Activated T-cell treated with anti-CD3 and anti-CD28 coated beads, Interleukin-2, amount 50 U/mL, for 4 hours (primary cell): ENCODE measurements at regions not wholly inside any gene's neighbourhood (a gene's known extent, or its start where the extent isn't known, plus 50 kb on each side); places are given as distances from the start of the nearest gene placed in this dataset.
"Not testable (repeated sequence)": the region's sequence is repeated elsewhere in the genome, so short reads cannot be mapped to it uniquely, and the experiment has no call there.

Experiments
- ATAC-seq, 2 donors: fragments of 200-7000 bp; cut with Tn5 transposase; one replicate each; pipeline ENCODE4 v1.10.0; 2021
- DNase-seq: peaks from one replicate; pipeline ENCODE4 v3.0.0-alpha.2; 2020
- H3K27me3 Mint-ChIP-seq: one replicate; pipeline ENCODE4 v1.8.0; 2021; ENCODE audit warnings: low read depth, mixed read lengths
- H3K36me3 Mint-ChIP-seq: one replicate; pipeline ENCODE4 v1.8.0; 2022; ENCODE audit warnings: mixed read lengths; ENCODE audit not compliant: insufficient read depth
- H3K4me1 Mint-ChIP-seq: one replicate; pipeline ENCODE4 v1.8.0; 2021; ENCODE audit warnings: low read depth, mixed read lengths
- H3K4me3 Mint-ChIP-seq: one replicate; pipeline ENCODE4 v1.8.0; 2021; ENCODE audit warnings: mild to moderate bottlenecking, moderate library complexity, mixed read lengths
- H3K9me3 Mint-ChIP-seq: one replicate; pipeline ENCODE4 v1.8.0; 2021; ENCODE audit warnings: mixed read lengths

DNA sequence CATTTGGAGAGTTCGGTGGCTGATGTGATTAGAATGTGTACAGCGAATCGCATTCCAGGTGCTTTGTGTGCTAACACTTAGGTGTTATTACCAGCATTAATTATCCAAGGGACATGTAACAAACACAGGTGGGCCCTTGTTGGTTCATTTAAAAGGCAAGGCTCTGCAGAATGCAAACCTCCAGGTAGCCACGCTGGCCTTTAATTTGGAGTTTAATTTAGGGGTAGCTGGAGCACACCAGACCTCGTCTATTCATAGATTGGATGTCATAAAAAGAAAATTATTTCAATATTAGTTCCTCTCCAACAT, 191.1 kb downstream of the MAT2B start:
- no peak overlapping the region for H3K4me3 Mint-ChIP-seq
- ATAC-seq (no peak), DNase-seq (no peak)
- no peaks in the 10 kb centered on the region for H3K27me3 Mint-ChIP-seq
- no peaks in the 10 kb centered on the region for H3K4me1 Mint-ChIP-seq
- H3K9me3 Mint-ChIP-seq, result no peaks in the 10 kb centered on the region
- H3K36me3 Mint-ChIP-seq, result no peaks in the 10 kb centered on the region

DNA sequence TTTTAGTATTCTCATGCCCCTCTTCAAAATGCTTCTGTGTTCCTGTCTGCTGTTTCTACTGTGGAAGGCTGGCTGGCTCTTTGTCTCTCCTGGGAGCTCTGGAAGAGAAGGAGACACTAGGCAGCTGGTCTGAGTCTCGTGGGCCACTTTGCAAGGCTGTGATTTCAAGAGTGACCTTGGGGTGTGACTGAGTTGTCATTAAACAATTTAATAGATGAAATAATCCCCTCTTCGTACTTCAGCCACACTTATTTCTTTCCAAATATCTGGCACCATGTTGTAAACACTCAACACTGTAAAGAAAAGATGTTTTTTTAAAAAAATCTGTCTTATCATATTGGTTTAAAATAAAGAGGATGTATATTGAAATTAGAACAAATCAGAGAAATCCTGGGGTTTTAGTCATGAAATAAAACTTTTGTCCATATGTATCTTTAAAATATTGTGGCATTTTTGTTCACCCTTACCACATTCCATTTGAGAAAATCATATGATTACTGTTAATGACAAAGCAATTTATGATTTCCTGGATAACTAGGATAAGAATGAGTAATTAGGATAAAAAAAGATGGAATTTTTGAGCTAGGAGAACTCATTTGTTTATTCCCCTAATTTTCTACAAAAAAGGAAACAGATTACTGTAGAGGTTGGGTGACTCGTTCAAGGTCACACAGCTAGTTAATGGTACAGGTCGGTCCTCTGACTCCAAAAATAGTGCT, 200.8 kb downstream of the MAT2B start:
- Mint-ChIP-seq H3K4me1 (no peaks in the 10 kb centered on the region), H3K9me3 (no peaks in the 10 kb centered on the region), H3K4me3 (no peak overlapping the region), H3K36me3 (no peaks in the 10 kb centered on the region), H3K27me3 (no peaks in the 10 kb centered on the region)
- no peak for ATAC-seq
- DNase-seq, result no peak

DNA sequence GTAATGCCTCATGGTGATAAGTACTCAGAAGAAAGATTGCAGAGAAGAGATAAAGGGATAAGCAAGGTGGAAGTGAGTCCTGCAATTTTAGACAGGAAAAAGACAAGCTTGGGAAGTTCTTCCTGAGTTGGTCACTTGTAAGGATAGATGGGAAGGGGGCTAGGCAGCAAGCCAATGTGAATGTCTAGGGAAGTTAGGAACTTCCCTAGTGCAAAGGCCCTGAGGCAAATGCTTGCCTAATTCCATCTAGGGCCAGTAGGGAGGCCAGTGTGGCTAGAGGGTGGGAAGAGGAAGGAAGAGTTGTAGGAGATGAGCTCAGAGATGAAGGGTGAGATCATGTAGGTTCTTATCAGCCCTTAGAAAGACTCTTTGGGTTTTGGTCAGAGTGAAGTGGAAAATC, 206.6 kb downstream of the MAT2B start:
- H3K4me3 Mint-ChIP-seq, result no peak overlapping the region
- H3K4me1 Mint-ChIP-seq, result no peaks in the 10 kb centered on the region
- H3K27me3 Mint-ChIP-seq, result no peaks in the 10 kb centered on the region
- no peak for DNase-seq
- ATAC-seq, result no peak
- no peaks in the 10 kb centered on the region for H3K36me3 Mint-ChIP-seq
- H3K9me3 Mint-ChIP-seq, result no peaks in the 10 kb centered on the region

DNA sequence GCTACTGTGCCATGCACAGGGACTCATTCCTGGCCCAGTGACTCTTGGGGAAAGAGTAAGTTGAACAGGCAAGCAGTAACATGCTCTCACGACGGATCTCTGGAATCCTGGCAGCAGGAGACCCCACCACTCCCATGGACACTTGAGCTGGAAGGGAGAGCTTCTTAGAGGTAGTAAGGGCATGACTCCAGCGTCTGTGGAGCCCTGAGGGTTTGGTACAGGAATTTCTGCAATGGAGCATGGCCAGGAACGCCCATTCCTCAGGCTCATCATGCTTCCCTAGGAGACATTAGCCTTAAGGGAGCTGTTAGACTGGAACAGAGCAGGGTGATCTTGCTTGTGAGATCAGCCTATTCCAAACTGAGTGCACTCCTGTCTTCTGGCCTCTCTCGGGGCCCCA, 212.9 kb downstream of the MAT2B start:
- Mint-ChIP-seq H3K4me1 (no peaks in the 10 kb centered on the region), H3K9me3 (no peaks in the 10 kb centered on the region), H3K36me3 (no peaks in the 10 kb centered on the region), H3K27me3 (no peaks in the 10 kb centered on the region), H3K4me3 (no peak overlapping the region)
- ATAC-seq (no peak), DNase-seq (no peak)

DNA sequence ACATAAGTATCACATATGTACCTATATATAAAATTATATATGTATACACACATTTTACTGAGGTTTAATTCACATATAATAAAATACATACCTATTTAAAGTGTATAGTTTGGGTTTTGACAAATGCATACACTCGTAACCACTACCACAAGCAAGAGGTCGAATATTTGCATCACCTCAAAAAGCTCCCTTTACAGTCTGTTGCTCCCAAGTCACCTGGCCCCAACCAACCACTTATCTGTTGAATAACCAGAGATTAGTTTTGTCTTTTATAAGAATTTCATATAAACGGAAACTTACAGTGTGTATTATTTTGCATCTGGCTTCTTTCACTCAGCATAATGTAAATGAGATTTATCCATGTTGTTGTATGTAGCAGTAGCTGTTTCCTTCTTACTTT, 218.9 kb downstream of the MAT2B start:
- no peak for ATAC-seq
- DNase-seq, result no peak
- Mint-ChIP-seq H3K27me3 (no peaks in the 10 kb centered on the region), H3K4me3 (no peak overlapping the region), H3K9me3 (peaks cover 8% of the 10 kb centered on the region), H3K36me3 (no peaks in the 10 kb centered on the region), H3K4me1 (no peaks in the 10 kb centered on the region)

DNA sequence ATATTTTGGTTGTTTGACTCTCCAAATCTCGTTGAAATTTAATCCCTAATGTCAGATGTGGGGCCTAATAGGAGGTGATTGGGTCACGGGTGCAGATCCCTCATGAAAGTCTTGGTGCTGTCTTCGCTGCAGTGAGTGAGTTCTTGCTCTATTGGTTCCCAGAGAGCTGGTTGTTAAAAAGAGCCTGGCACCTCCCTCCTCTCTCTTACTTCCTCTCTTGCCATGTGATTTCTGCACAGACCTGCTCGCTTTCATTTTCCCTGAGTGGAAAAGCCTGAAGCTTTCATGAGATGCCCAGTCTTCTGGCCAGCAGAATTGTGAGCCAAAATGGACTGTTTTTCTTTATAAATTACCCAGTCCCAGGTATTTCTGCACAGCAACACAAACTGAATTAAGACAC, 221.6 kb downstream of the MAT2B start:
- no peaks in the 10 kb centered on the region for H3K27me3 Mint-ChIP-seq
- H3K4me1 Mint-ChIP-seq, result no peaks in the 10 kb centered on the region
- H3K4me3 Mint-ChIP-seq, result no peak overlapping the region
- no peak for ATAC-seq
- H3K9me3 Mint-ChIP-seq, result peaks cover 11% of the 10 kb centered on the region
- H3K36me3 Mint-ChIP-seq, result no peaks in the 10 kb centered on the region
- no peak for DNase-seq

DNA sequence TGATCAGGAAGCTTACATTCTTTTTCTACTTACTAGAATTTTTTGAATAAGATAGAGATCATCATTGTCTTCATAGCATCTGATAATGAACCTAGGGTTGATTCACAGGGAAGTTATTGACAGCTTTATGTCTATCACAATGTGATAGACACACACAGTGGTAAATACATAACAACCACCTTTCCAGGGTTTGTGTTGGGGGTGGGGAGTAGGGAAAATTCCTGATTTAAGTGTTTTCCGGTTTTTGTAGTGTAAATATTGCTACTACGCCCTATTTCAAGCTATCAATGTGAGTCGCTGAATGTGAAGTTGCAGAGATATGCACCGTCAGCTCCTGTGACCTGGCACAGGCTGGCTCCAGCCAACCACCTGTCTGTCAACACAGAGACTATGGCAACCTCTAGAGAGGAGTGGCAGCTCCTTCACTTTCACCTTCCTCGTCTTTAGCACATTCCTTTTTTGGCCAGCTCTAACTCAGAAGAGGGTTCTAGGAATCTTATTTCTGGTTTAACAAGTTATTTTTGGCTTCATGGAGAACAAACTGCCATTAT, 224.9 kb downstream of the MAT2B start:
- ATAC-seq (no peak), DNase-seq (no peak)
- H3K4me3 Mint-ChIP-seq, result no peak overlapping the region
- no peaks in the 10 kb centered on the region for H3K36me3 Mint-ChIP-seq
- H3K27me3 Mint-ChIP-seq, result no peaks in the 10 kb centered on the region
- no peaks in the 10 kb centered on the region for H3K4me1 Mint-ChIP-seq
- peaks cover 11% of the 10 kb centered on the region for H3K9me3 Mint-ChIP-seq

DNA sequence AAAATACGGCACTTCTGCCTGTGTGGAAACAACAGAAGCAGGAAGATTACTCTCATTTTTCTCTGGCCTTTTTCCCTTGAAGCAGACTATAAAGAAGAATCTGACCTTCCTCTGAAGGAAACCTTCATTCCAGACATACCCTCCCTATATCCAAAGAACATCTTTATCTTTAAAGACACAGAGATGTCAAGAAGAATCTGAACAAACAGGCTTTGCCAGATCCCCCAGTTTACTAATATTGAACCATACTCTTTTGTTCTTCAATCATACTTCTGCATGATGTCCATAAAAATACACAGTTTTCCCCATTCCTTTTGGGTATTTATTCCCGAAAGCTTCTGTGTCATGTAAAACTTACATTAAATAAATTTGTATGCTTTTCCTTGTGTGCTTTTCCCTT, 225.8 kb downstream of the MAT2B start:
- DNase-seq, result no peak
- H3K4me1 Mint-ChIP-seq, result no peaks in the 10 kb centered on the region
- no peak overlapping the region for H3K4me3 Mint-ChIP-seq
- H3K36me3 Mint-ChIP-seq, result no peaks in the 10 kb centered on the region
- H3K9me3 Mint-ChIP-seq, result peaks cover 11% of the 10 kb centered on the region
- ATAC-seq, result no peak
- H3K27me3 Mint-ChIP-seq, result no peaks in the 10 kb centered on the region

DNA sequence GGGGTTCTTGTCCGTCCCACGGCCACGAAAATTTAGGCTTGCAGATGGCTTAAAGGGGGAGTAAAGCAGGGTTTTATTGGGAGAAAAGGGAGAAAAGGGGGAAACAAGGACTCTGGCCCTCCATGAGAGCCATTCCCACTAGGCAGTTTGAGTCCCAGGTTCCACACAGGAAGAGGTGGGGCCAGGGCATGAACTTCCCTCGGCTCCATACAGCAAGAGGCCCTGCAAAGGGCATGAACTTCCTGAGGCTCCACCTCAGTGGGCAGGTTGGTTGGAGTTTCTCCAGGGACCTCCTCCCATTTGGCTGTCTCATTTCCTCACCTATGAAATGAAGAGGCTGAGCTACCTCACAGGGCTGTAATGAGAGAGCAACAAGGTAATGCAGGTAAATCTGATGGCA, 229.7 kb downstream of the MAT2B start:
- no peak overlapping the region for H3K4me3 Mint-ChIP-seq
- DNase-seq (no peak), ATAC-seq (no peak)
- H3K27me3 Mint-ChIP-seq, result no peaks in the 10 kb centered on the region
- no peaks in the 10 kb centered on the region for H3K4me1 Mint-ChIP-seq
- peaks cover 4% of the 10 kb centered on the region for H3K9me3 Mint-ChIP-seq
- no peaks in the 10 kb centered on the region for H3K36me3 Mint-ChIP-seq

DNA sequence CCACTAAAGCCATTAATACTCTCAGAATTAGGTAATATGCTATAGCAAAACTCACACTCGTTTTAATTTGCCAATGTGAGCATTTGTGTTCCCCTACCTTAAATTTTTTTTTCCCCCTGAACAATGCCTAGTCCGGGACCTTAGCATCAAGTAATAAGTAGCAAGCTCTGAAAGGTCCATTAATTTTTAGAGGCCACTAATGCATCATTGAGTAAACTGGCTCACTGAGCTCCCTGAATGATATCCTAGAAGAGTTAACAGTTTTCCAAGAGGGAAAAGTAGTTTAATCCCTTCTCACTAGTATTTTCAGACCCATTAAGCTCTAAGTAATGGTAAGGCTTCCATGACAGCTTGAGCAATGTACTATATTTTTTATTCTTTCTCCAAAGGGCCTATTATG, 242.2 kb downstream of the MAT2B start:
- no peaks in the 10 kb centered on the region for H3K4me1 Mint-ChIP-seq
- no peaks in the 10 kb centered on the region for H3K27me3 Mint-ChIP-seq
- H3K4me3 Mint-ChIP-seq, result no peak overlapping the region
- DNase-seq (no peak), ATAC-seq (no peak)
- peaks cover 10% of the 10 kb centered on the region for H3K9me3 Mint-ChIP-seq
- no peaks in the 10 kb centered on the region for H3K36me3 Mint-ChIP-seq

DNA sequence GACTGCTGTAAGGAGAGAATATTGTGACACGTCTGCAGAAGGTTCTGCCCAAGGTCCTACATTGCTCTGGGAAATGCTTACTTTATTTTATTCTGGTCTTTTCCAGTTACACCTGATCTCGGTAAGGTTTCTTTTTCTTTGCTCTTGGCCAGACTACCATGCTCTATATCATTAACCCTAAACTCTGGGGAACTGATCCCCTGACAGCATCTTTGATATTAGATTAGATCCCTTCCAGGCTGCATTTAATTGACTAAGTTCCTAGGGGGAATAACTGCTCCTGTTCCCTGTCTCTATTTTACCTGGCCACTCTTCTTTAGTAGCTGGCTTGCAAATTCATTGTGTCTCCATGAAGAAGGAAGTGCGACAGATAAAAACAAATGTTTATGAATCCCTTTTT, 243.5 kb downstream of the MAT2B start:
- peaks cover 10% of the 10 kb centered on the region for H3K9me3 Mint-ChIP-seq
- no peaks in the 10 kb centered on the region for H3K4me1 Mint-ChIP-seq
- H3K27me3 Mint-ChIP-seq, result no peaks in the 10 kb centered on the region
- H3K36me3 Mint-ChIP-seq, result no peaks in the 10 kb centered on the region
- H3K4me3 Mint-ChIP-seq, result no peak overlapping the region
- ATAC-seq, result no peak
- DNase-seq, result no peak

DNA sequence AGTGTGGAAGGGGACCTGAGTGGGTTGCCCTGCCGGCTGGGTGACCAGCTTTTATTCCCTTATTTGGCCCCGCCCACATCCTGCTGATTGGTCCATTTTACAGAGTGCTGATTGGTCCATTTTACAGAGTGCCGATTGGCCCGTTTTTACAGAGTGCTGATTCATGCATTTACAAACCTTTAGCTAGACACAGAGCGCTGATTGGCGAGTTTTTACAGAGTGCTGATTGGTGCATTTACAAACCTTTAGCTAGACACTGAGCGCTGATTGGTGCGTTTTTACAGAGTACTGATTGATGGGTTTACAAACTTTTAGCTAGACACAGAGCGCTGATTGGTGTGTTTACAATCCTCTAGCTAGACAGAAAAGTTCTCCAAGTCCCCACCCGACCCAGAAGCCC, 245.0 kb downstream of the MAT2B start:
- H3K36me3 Mint-ChIP-seq, H3K4me3 Mint-ChIP-seq, ATAC-seq, H3K9me3 Mint-ChIP-seq, H3K4me1 Mint-ChIP-seq, H3K27me3 Mint-ChIP-seq, DNase-seq: not testable (repeated sequence)

DNA sequence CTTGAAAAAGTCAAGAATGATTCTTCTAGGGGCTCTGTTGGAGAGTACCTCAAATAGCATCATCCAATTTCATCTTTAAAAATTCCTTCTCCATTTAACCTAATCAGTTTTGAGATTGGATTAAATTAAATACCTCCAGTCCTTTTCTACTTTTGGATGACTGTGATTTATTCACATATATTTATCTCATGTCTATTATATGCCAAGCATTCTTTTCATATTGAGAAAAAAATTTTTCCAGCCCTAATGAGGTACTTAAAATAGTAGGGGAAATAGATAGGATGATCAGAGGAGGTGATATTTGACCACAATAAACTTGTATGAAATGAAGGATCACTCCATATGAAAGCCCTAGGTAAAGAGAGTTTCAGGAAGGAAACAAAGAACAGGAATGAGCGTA, 250.1 kb downstream of the MAT2B start:
- H3K4me3 Mint-ChIP-seq, result no peak overlapping the region
- DNase-seq (no peak), ATAC-seq (no peak)
- no peaks in the 10 kb centered on the region for H3K4me1 Mint-ChIP-seq
- H3K27me3 Mint-ChIP-seq, result no peaks in the 10 kb centered on the region
- peaks cover 4% of the 10 kb centered on the region for H3K9me3 Mint-ChIP-seq
- no peaks in the 10 kb centered on the region for H3K36me3 Mint-ChIP-seq

DNA sequence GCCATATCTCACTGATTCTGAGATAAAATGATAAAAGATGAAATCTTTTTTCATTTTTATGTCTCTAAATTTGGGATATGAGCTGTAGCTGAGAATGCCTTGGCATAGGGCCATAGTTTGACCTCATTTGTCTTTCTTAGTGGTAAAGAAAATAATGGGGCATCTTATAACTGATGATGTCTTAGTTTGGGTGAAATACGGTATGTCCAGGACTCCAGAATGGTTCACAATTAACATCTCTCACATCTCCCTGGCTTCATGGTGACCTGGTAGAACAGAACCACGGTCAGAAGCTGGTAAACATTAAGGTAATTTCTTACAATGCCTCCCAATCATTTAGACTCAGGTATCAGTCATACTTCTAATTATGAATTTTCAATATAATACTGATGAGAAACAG, 250.8 kb downstream of the MAT2B start:
- Mint-ChIP-seq H3K4me1 (no peaks in the 10 kb centered on the region), H3K4me3 (no peak overlapping the region), H3K9me3 (no peaks in the 10 kb centered on the region), H3K36me3 (no peaks in the 10 kb centered on the region), H3K27me3 (no peaks in the 10 kb centered on the region)
- no peak for DNase-seq
- no peak for ATAC-seq

DNA sequence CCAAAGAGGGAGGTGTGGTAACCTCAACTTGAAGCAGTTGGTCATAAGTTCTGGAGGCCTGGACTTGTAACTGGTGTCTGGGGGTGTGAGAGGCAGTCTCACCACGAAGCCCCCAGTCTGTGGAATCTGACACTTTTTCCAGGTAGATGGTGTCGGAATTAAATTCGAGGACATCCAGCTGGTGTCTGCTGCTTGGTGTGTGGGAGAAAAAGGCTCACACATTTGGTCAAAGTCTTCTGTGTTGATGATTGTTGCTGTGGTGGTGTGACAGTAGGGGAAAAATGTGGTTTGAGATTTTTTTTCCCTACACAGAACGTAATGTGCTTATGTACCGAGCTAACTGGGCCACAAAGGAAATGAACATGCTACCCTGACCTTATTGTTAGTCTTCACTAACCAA, 251.9 kb downstream of the MAT2B start:
- Mint-ChIP-seq H3K4me1 (no peaks in the 10 kb centered on the region), H3K27me3 (peaks cover 2% of the 10 kb centered on the region), H3K36me3 (no peaks in the 10 kb centered on the region), H3K9me3 (no peaks in the 10 kb centered on the region), H3K4me3 (no peak overlapping the region)
- ATAC-seq, result no peak
- DNase-seq, result no peak

DNA sequence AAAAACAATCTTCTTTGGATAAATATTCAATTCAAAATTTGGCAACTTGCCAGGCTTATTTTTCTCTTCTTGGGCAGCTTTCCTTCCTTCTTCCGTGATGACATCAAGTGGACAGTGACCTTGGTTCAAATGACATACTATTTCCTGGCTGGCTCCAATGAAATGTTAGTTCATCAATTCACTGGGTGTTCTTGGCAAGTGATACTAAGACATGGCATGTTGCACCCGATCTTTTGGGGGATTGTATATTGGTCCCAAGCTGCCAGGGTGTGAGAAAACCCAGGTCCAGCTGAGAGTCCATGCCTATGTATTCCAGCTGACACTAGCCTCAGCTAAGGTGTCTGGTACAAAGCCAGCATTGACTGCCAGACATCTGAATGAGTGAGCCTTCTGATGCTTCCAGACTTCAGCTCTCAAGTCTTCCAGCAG, 252.9 kb downstream of the MAT2B start:
- H3K4me1 Mint-ChIP-seq, result no peaks in the 10 kb centered on the region
- peaks cover 2% of the 10 kb centered on the region for H3K27me3 Mint-ChIP-seq
- H3K9me3 Mint-ChIP-seq, result no peaks in the 10 kb centered on the region
- no peak overlapping the region for H3K4me3 Mint-ChIP-seq
- ATAC-seq, result no peak
- no peaks in the 10 kb centered on the region for H3K36me3 Mint-ChIP-seq
- no peak for DNase-seq
